ENCODE measurements at regions not wholly inside any gene's neighbourhood (a gene's known extent, or its start where the extent isn't known, plus 50 kb on each side); places are given as distances from the start of the nearest gene placed in this dataset.

DNA sequence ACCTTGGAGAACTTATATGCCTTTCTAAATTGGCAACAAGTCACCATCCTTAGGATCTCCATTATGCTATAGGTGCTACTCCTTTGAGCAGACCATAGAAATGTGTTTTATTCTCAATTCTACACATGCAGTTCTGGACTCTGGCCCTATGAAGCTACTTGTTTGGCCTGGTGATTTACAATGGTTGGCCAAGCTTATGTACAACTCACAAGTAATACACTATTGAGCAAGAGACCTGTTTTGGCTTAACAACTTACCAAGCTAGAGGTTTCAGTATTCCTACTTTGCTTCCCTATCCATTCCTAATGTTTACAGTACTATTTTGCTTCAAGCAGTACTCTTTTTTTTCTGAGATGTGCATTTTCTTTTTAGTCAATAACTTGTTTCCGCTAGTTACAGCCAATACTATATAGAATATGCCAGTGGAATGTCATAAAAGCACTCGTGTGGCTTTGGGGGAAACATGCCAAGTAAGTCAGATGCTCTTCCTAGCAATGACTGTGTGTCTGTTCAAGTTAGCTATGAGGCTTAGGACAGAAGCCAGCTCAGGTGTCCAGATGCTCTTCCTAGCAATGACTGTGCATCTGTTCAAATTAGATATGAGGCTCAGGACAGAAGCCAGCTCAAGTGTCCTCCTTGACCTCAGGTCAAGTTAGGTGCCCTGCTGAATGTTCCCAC lies 174.9 kb upstream of the SEMA6D start:
- WGBS, 2 donors = 66 to 68% methylated on average over 2 of the region's 2 CpGs
- H3K27me3 ChIP-seq = peaks cover 0 to 9% (median 0%) of the 10 kb centered on the region in 7 donors
- no peak overlapping the region for H3K4me3 ChIP-seq
- no peak for DNase-seq
- intact Hi-C loops (cut with DNase I) = no loop called here
- TF ChIP-seq, protein P1, sequence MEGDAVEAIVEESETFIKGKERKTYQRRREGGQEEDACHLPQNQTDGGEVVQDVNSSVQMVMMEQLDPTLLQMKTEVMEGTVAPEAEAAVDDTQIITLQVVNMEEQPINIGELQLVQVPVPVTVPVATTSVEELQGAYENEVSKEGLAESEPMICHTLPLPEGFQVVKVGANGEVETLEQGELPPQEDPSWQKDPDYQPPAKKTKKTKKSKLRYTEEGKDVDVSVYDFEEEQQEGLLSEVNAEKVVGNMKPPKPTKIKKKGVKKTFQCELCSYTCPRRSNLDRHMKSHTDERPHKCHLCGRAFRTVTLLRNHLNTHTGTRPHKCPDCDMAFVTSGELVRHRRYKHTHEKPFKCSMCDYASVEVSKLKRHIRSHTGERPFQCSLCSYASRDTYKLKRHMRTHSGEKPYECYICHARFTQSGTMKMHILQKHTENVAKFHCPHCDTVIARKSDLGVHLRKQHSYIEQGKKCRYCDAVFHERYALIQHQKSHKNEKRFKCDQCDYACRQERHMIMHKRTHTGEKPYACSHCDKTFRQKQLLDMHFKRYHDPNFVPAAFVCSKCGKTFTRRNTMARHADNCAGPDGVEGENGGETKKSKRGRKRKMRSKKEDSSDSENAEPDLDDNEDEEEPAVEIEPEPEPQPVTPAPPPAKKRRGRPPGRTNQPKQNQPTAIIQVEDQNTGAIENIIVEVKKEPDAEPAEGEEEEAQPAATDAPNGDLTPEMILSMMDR (IDR thresholded peaks at IDR 0.05) = no peak
- H3K9me3 ChIP-seq = no peaks in the 10 kb centered on the region
- no peak for ATAC-seq
- peaks cover 0 to 6% (median 0%) of the 10 kb centered on the region in 9 donors for H3K4me1 ChIP-seq
- no peak overlapping the region for H3K27ac ChIP-seq
- H3K36me3 ChIP-seq = no peaks in the 10 kb centered on the region

DNA sequence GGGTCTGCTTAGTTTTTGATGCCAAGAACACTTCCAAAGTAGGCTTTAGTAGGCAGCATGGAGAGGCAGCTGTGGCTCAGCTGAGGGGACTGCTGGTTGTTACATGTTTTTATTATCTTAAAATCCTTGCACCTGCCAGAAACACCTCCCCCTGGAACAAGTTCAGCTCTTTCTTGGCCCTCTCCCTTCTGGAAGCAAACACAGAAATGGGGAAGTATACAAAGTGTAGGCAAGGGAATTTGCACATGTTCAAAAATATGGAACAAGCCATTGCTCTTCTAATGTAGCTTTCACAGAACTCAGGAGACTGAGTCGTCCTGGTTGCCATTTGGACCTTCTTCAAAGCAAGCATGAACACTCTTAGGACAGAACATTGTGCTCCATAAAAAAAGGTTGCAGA lies 169.1 kb upstream of the SEMA6D start:
- ATAC-seq (no peak), DNase-seq (no peak)
- TF ChIP-seq, protein P1 (IDR thresholded peaks at IDR 0.05) = no peak
- H3K4me3 ChIP-seq = no peak overlapping the region
- H3K4me1 ChIP-seq = no peaks in the 10 kb centered on the region
- H3K9me3 ChIP-seq = no peaks in the 10 kb centered on the region
- H3K36me3 ChIP-seq = no peaks in the 10 kb centered on the region
- H3K27ac ChIP-seq = no peak overlapping the region
- intact Hi-C loops (cut with DNase I) = no loop called here
- no peaks in the 10 kb centered on the region for H3K27me3 ChIP-seq
- 67% methylated on average over 1 of the region's 1 CpG for WGBS, 2 donors

DNA sequence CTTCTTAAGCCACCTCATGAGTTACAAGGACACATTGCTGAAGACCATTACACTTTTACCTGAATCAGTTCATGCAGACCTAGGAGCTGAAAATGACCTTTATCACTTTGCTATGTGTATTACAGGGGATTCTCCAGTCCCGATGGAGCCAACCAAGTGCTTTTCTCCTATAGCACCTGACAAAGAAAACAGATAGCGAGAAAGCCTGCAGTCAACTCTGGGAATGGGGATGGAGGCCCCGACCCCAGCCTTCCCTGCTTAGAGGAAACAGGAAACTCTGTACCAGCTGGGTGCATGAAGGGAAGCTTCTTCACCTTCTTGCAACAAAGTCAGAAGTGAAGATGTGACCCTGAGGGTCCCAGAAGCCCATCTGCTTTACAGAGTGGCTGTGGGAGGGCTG lies 168.3 kb upstream of the SEMA6D start:
- TF ChIP-seq, protein P1 (IDR thresholded peaks at IDR 0.05) = no peak
- H3K4me3 ChIP-seq = no peak overlapping the region
- DNase-seq = no peak
- no peaks in the 10 kb centered on the region for H3K4me1 ChIP-seq
- H3K27me3 ChIP-seq = no peaks in the 10 kb centered on the region
- WGBS, 2 donors = 53 to 66% methylated on average over 3 of the region's 3 CpGs
- H3K9me3 ChIP-seq = no peaks in the 10 kb centered on the region
- H3K36me3 ChIP-seq = no peaks in the 10 kb centered on the region
- no peak for ATAC-seq
- H3K27ac ChIP-seq = no peak overlapping the region
- intact Hi-C loops (cut with DNase I) = no loop called here

- Histone ChIP-seq H3K9me3 (no peaks in the 10 kb centered on the region), H3K27me3 (no peaks in the 10 kb centered on the region), H3K36me3 (no peaks in the 10 kb centered on the region), H3K27ac (no peak overlapping the region), H3K4me1 (no peaks in the 10 kb centered on the region), H3K4me3 (no peak overlapping the region)
- DNase-seq = no peak
- TF ChIP-seq, protein P1 (IDR thresholded peaks at IDR 0.05) = peak in 1 of 9 donors; percentile 18
- WGBS, 2 donors = 96 to 98% methylated on average over 1 of the region's 1 CpG
- intact Hi-C loops (cut with DNase I) = no loop called here
- no peak for ATAC-seq
Measured at GRCh38 chr15:47551079-47551478, 166.2 kb upstream of the SEMA6D start.

Measured in heart right ventricle (tissue), 16 donors.